Trophoblast cell (in vitro differentiated cells and primary cell): ENCODE measurements at regions not wholly inside any gene's neighbourhood (a gene's known extent, or its start where the extent isn't known, plus 50 kb on each side); places are given as distances from the start of the nearest gene placed in this dataset.

Experiments used
- DNase-seq, 2 donors: peaks; one replicate each; pipeline ENCODE4 v3.0.0-alpha.2; 2016
- H2AFZ ChIP-seq: 2 replicates; pipeline ENCODE4 v1.6.1; 2013; ENCODE audit warnings: low read length, moderate library complexity, mild to moderate bottlenecking; ENCODE audit not compliant: insufficient read depth, poor library complexity
- H2AK5ac ChIP-seq: 2 replicates; pipeline ENCODE4 v1.6.1; 2013; ENCODE audit warnings: mild to moderate bottlenecking, low read length
- H2BK120ac ChIP-seq: 2 replicates; pipeline ENCODE4 v1.6.1; 2013; ENCODE audit warnings: low read length, mild to moderate bottlenecking, moderate library complexity; ENCODE audit not compliant: insufficient read depth, poor library complexity
- H2BK12ac ChIP-seq: 2 replicates; pipeline ENCODE4 v1.6.1; 2013; ENCODE audit warnings: mild to moderate bottlenecking, low read length, moderate library complexity
- H2BK5ac ChIP-seq: 2 replicates; pipeline ENCODE4 v1.6.1; 2013; ENCODE audit warnings: low read length, low read depth, moderate library complexity, mild to moderate bottlenecking; ENCODE audit not compliant: poor library complexity
- H3K14ac ChIP-seq: 2 replicates; pipeline ENCODE4 v1.6.1; 2013; ENCODE audit warnings: mild to moderate bottlenecking, low read length
- H3K18ac ChIP-seq: 2 replicates; pipeline ENCODE4 v1.6.1; 2013; ENCODE audit warnings: mild to moderate bottlenecking, low read length
- H3K23ac ChIP-seq: 2 replicates; pipeline ENCODE4 v1.6.1; 2013; ENCODE audit warnings: low read length
- H3K27ac ChIP-seq: 2 replicates; pipeline ENCODE4 v1.5.1; 2013; ENCODE audit warnings: low read depth, mild to moderate bottlenecking, inconsistent platforms, low read length, moderate library complexity
- H3K27me3 ChIP-seq: 2 replicates; pipeline ENCODE4 v1.6.1; 2013; ENCODE audit warnings: inconsistent platforms, mild to moderate bottlenecking, low read length, moderate library complexity; ENCODE audit not compliant: insufficient read depth
- H3K36me3 ChIP-seq, 2 experiments: 1 replicate in 1 of 2; 2 replicates in 1 of 2; pipeline ENCODE4 v1.6.1; 2013; ENCODE audit warnings: low read length in 2 of 2, mild to moderate bottlenecking in 2 of 2, moderate library complexity in 1 of 2; ENCODE audit not compliant: insufficient read depth in 2 of 2, control insufficient read depth in 1 of 2
- H3K4ac ChIP-seq: 2 replicates; pipeline ENCODE4 v1.6.1; 2013; ENCODE audit warnings: low read depth, mild to moderate bottlenecking, low read length, moderate library complexity
- H3K4me1 ChIP-seq, 2 experiments: 1 replicate in 1 of 2; 2 replicates in 1 of 2; pipeline ENCODE4 v1.6.1; 2013; ENCODE audit warnings: low read length in 2 of 2, mild to moderate bottlenecking in 2 of 2, moderate library complexity in 1 of 2; ENCODE audit not compliant: insufficient read depth in 2 of 2, control insufficient read depth in 1 of 2
- H3K4me2 ChIP-seq: 2 replicates; pipeline ENCODE4 v1.6.1; 2013; ENCODE audit warnings: inconsistent platforms, mild to moderate bottlenecking, low read length, moderate library complexity
- H3K4me3 ChIP-seq: 2 replicates; pipeline ENCODE4 v1.5.1; 2013; ENCODE audit warnings: mild to moderate bottlenecking, low read depth, low read length, inconsistent platforms
- H3K79me1 ChIP-seq: one replicate; pipeline ENCODE4 v1.6.1; 2013; ENCODE audit warnings: low read length
- H3K79me2 ChIP-seq: 2 replicates; pipeline ENCODE4 v1.6.1; 2013; ENCODE audit warnings: low read length, mild to moderate bottlenecking; ENCODE audit not compliant: control insufficient read depth, insufficient read depth, poor library complexity
- H3K9ac ChIP-seq: 2 replicates; pipeline ENCODE4 v1.6.1; 2013; ENCODE audit warnings: mild to moderate bottlenecking, low read length
- H3K9me3 ChIP-seq: 2 replicates; pipeline ENCODE4 v1.6.1; 2013; ENCODE audit warnings: low read depth, mild to moderate bottlenecking, control low read depth, inconsistent platforms, low read length; ENCODE audit not compliant: insufficient read depth
- H4K12ac ChIP-seq: 2 replicates; pipeline ENCODE4 v1.6.1; 2013; ENCODE audit warnings: low read depth, mild to moderate bottlenecking, low read length, moderate library complexity
- H4K8ac ChIP-seq: 2 replicates; pipeline ENCODE4 v1.6.1; 2013; ENCODE audit warnings: low read depth, mild to moderate bottlenecking, low read length, moderate library complexity
- H4K91ac ChIP-seq: one replicate; pipeline ENCODE4 v1.6.1; 2013; ENCODE audit warnings: low read depth, mild to moderate bottlenecking, low read length, moderate library complexity
- WGBS: extraction: QIAGEN DNeasy Blood & Tissue Kit; methylation state at CpG from one replicate; pipeline ENCODE4 v1.1.7; 2013; ENCODE audit warnings: missing lambda C conversion rate; ENCODE audit not compliant: insufficient read length, insufficient coverage; ENCODE audit errors: extremely low coverage; 5-methylcytosine and 5-hydroxymethylcytosine counted together

DNA sequence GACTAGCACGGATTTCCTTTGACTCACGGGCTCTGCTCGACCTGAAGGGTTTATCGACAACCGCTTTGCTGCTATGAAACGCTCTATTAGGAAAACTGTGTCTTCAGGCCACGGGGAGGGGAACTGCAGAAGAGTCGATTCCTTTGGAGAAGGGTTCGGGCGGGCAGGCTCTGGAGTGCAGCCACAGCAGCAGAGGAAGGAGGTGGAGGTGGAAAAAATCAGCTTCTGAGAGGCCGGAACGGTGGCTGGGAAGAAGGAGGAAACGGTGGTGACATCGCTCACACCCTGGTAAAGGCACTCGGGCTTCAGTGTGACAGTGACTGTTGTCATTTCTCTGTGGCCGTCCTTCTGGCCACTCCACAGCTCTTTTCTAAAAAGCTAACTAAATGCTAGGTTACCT, 64.6 kb upstream of the MGMT start:
- Histone ChIP-seq H2AFZ (no peak overlapping the region), H3K79me2 (no peaks in the 10 kb centered on the region), H3K9me3 (no peaks in the 10 kb centered on the region), H3K14ac (no peak overlapping the region), H3K23ac (no peak overlapping the region), H3K4me2 (no peak overlapping the region), H2AK5ac (no peak overlapping the region), H4K12ac (no peak overlapping the region), H3K4me1 (no peaks in the 10 kb centered on the region), H4K91ac (no peak overlapping the region), H2BK12ac (no peak overlapping the region), H4K8ac (no peak overlapping the region), H3K27me3 (no peaks in the 10 kb centered on the region), H3K9ac (no peak overlapping the region), H3K18ac (no peak overlapping the region), H3K4ac (no peak overlapping the region), H3K79me1 (no peaks in the 10 kb centered on the region), H2BK120ac (no peak overlapping the region), H3K36me3 (no peaks in the 10 kb centered on the region), H3K4me3 (no peak overlapping the region), H3K27ac (no peak overlapping the region), H2BK5ac (no peak overlapping the region)
- no CpG with 5 or more reads among the region's 16 CpGs for WGBS
- DNase-seq = no peak

DNA sequence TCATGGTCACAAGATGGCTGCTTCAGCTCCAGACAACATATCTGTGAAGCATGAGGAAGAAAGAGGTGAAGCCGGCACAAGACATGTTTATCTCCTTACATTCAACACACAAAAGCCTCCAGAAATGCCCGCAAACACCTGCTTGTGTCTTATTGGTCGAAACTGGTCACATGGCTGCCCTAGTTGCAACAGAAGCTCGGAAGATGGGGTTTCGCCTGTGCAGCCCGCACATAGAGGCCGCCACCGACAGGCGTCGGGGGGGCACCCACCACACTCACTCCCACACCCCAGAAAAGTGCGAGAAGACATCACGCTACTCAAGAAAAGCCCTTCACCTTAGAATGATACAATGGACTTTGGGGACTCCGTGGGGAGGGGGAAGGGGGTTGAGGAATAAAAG, 63.0 kb upstream of the MGMT start:
- Histone ChIP-seq H3K4me2 (no peak overlapping the region), H2AK5ac (no peak overlapping the region), H2AFZ (no peak overlapping the region), H3K23ac (no peak overlapping the region), H4K12ac (no peak overlapping the region), H3K79me1 (no peaks in the 10 kb centered on the region), H3K4ac (no peak overlapping the region), H3K9ac (no peak overlapping the region), H2BK120ac (no peak overlapping the region), H3K79me2 (no peaks in the 10 kb centered on the region), H2BK12ac (no peak overlapping the region), H3K4me1 (no peaks in the 10 kb centered on the region), H3K18ac (no peak overlapping the region), H3K9me3 (no peaks in the 10 kb centered on the region), H3K4me3 (no peak overlapping the region), H2BK5ac (no peak overlapping the region), H3K27ac (no peak overlapping the region), H4K91ac (no peak overlapping the region), H3K14ac (no peak overlapping the region), H4K8ac (no peak overlapping the region), H3K27me3 (no peaks in the 10 kb centered on the region), H3K36me3 (no peaks in the 10 kb centered on the region)
- DNase-seq = no peak
- no CpG with 5 or more reads among the region's 13 CpGs for WGBS

DNA sequence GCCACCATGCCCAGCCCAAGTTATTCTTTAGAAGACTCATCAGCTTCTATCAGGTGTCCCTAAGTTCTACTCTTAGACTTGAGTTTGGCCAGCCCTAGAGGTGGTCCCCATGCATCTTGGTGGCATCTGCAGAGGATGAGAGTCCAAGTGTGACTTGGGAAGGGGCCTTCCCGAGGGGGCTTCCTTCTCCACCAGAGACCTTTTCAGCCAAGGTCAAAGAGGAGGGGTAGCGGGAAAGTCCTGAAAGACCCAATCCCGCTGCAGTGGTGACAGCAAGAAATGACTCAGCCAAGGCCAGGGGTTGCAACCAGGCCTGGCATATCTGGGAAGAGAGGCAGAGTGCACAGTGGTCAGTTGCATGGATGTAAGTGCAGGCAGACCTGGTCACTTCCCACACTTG, 61.7 kb upstream of the MGMT start:
- Histone ChIP-seq H3K4me1 (no peaks in the 10 kb centered on the region), H2AFZ (no peak overlapping the region), H2AK5ac (no peak overlapping the region), H2BK5ac (no peak overlapping the region), H3K14ac (no peak overlapping the region), H4K91ac (no peak overlapping the region), H3K27ac (no peak overlapping the region), H3K79me1 (no peaks in the 10 kb centered on the region), H3K4ac (no peak overlapping the region), H3K23ac (no peak overlapping the region), H3K27me3 (no peaks in the 10 kb centered on the region), H3K9me3 (no peaks in the 10 kb centered on the region), H3K79me2 (no peaks in the 10 kb centered on the region), H3K36me3 (no peaks in the 10 kb centered on the region), H3K9ac (no peak overlapping the region), H2BK120ac (no peak overlapping the region), H4K12ac (no peak overlapping the region), H3K4me3 (no peak overlapping the region), H4K8ac (no peak overlapping the region), H2BK12ac (no peak overlapping the region), H3K18ac (no peak overlapping the region), H3K4me2 (no peak overlapping the region)
- no peak for DNase-seq
- no CpG with 5 or more reads among the region's 3 CpGs for WGBS

DNA sequence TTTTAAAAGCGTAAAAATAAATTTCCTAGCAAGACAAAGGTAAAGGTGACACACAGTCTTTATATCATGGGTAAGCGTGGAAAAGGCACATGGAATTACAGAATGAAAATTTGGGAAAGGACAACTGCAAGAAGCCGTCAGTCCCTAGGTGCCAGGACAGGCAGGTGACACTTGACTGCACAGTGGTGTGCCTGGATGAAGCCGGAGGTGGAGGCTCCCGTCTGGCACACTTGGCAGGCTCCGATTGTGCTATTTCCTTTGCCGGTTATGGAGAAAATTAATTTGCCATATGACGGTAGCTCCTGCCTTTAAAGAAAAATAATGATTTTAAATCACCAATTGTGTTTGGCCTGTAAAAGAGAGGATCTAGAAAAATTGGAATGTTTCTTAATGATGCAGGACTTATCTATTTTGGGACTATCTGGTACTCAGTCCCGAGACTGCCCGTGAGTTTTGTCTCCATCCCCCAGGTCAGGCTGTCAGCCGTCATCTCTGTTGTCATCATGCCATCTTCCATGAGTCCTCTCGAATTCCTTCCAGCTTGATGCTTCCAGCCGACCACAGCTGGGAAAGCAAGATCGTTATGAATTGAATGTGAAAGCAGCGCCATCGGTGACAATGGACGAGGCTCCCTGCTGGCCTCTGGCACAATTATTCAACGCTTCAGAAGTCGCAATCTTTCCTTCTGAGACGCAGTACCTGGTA, 56.2 kb upstream of the MGMT start:
- Histone ChIP-seq H4K8ac (no peak overlapping the region), H3K9ac (no peak overlapping the region), H3K4me2 (no peak overlapping the region)

More for the DNA sequence above, 56.2 kb upstream of the MGMT start:
- H3K4ac ChIP-seq = no peak overlapping the region
- no peak overlapping the region for H2BK120ac ChIP-seq
- no peak overlapping the region for H2AK5ac ChIP-seq
- H2BK5ac ChIP-seq = no peak overlapping the region
- H3K36me3 ChIP-seq = no peaks in the 10 kb centered on the region
- H3K79me1 ChIP-seq = no peaks in the 10 kb centered on the region
- DNase-seq = no peak
- no peak overlapping the region for H4K12ac ChIP-seq
- no peaks in the 10 kb centered on the region for H3K4me1 ChIP-seq
- no peak overlapping the region for H2AFZ ChIP-seq
- H3K4me3 ChIP-seq = no peak overlapping the region
- H2BK12ac ChIP-seq = no peak overlapping the region
- H4K91ac ChIP-seq = no peak overlapping the region
- no peaks in the 10 kb centered on the region for H3K27me3 ChIP-seq
- no peaks in the 10 kb centered on the region for H3K9me3 ChIP-seq
- H3K27ac ChIP-seq = no peak overlapping the region
- no CpG with 5 or more reads among the region's 20 CpGs for WGBS
- no peaks in the 10 kb centered on the region for H3K79me2 ChIP-seq
- no peak overlapping the region for H3K14ac ChIP-seq
- H3K23ac ChIP-seq = no peak overlapping the region
- H3K18ac ChIP-seq = no peak overlapping the region
